HEK293 (cell line): ENCODE measurements at regions not wholly inside any gene's neighbourhood (a gene's known extent, or its start where the extent isn't known, plus 50 kb on each side); places are given as distances from the start of the nearest gene placed in this dataset.

ENCODE experiments used
- CTCF ChIA-PET: fragments of 350-600 bp; formaldehyde crosslinking; extraction: SDS; loops from one replicate; lab custom pipeline; 2021; ENCODE audit warnings: antibody characterized with exemption; lab: Yijun Ruan, JAX
- POLR2A ChIA-PET: fragments of 300-600 bp; formaldehyde crosslinking; extraction: SDS; loops from one replicate; lab custom pipeline; 2020; ENCODE audit warnings: antibody characterized with exemption, inconsistent platforms; lab: Yijun Ruan, JAX
- H3K27ac ChIP-seq: fragments of 200-500 bp; sonication (Bioruptor generic); 2 replicates; pipeline ENCODE4 v1.5.1; 2014; ENCODE audit warnings: low read depth, low read length, control low read depth, inconsistent platforms; ENCODE audit errors: extremely low read depth
- H3K36me3 ChIP-seq, 2 experiments: fragments of 200-500 bp in 1 of 2; sonication (Bioruptor generic) in 1 of 2; 1 replicate in 1 of 2; 2 replicates in 1 of 2; pipeline ENCODE4 v1.5.1; 2014 to 2017; ENCODE audit warnings: inconsistent platforms in 2 of 2, low read length in 2 of 2; ENCODE audit not compliant: control insufficient read depth in 2 of 2, insufficient read depth in 1 of 2
- H3K4me1 ChIP-seq: fragments of 200-500 bp; sonication (Bioruptor generic); 2 replicates; pipeline ENCODE4 v1.5.1; 2014; ENCODE audit warnings: mild to moderate bottlenecking, low read length, inconsistent platforms; ENCODE audit not compliant: control insufficient read depth, insufficient read depth
- H3K4me3 ChIP-seq: 2 replicates; pipeline ENCODE4 v1.5.1; 2011; ENCODE audit warnings: low read depth, mild to moderate bottlenecking, control low read depth, low read length, moderate library complexity
- H3K9me3 ChIP-seq: fragments of 200-500 bp; sonication (Bioruptor generic); 2 replicates; pipeline ENCODE4 v1.5.1; 2014; ENCODE audit warnings: low read depth, low read length, inconsistent platforms; ENCODE audit not compliant: control insufficient read depth, insufficient read depth
- BCL11B ChIP-seq: fragments of 450-650 bp; formaldehyde crosslinking; IDR thresholded peaks from 2 replicates; pipeline ENCODE4 v1.5.1; 2016; ENCODE audit warnings: low read depth, missing biosample characterization, missing genetic modification characterization
- HOXD13 ChIP-seq: sonication (generic); formaldehyde crosslinking; IDR thresholded peaks from 2 replicates; pipeline ENCODE4 v1.8.0; 2022; ENCODE audit warnings: missing genetic modification reagents, borderline replicate concordance
- KLF10 ChIP-seq: fragments of 450-650 bp; IDR thresholded peaks from 2 replicates; pipeline ENCODE4 v1.5.1; 2018; ENCODE audit warnings: missing biosample characterization, mild to moderate bottlenecking, missing genetic modification characterization
- PRDM1 ChIP-seq: fragments of 450-650 bp; formaldehyde crosslinking; IDR thresholded peaks from 2 replicates; pipeline ENCODE4; 2016; ENCODE audit warnings: missing biosample characterization, missing genetic modification characterization
- REPIN1 ChIP-seq: fragments of 450-650 bp; formaldehyde crosslinking; IDR thresholded peaks from 2 replicates; pipeline ENCODE4 v1.5.1; 2017; ENCODE audit warnings: missing biosample characterization, missing genetic modification characterization, low read depth
- SP3 ChIP-seq: fragments of 450-650 bp; formaldehyde crosslinking; IDR thresholded peaks from 2 replicates; pipeline ENCODE4 v1.5.1; 2016; ENCODE audit warnings: missing biosample characterization, missing genetic modification characterization
- ZBTB17 ChIP-seq: fragments of 450-650 bp; formaldehyde crosslinking; IDR thresholded peaks from 2 replicates; pipeline ENCODE4 v1.5.1; 2016; ENCODE audit warnings: missing biosample characterization, missing genetic modification characterization
- ZFHX2 ChIP-seq: fragments of 450-650 bp; formaldehyde crosslinking; conservative IDR thresholded peaks from 2 replicates; pipeline ENCODE4 v1.5.1; 2016; ENCODE audit warnings: missing biosample characterization, missing genetic modification characterization
- ZNF112 ChIP-seq: fragments of 450-650 bp; formaldehyde crosslinking; IDR thresholded peaks from 2 replicates; pipeline ENCODE4 v1.5.0; 2017; ENCODE audit warnings: missing biosample characterization, missing genetic modification characterization
- ZNF174 ChIP-seq: fragments of 450-650 bp; formaldehyde crosslinking; IDR thresholded peaks from 2 replicates; pipeline ENCODE4 v1.5.0; 2017; ENCODE audit warnings: missing biosample characterization, mild to moderate bottlenecking, missing genetic modification characterization
- ZNF19 ChIP-seq: fragments of 450-650 bp; formaldehyde crosslinking; IDR thresholded peaks from 2 replicates; pipeline ENCODE4; 2016; ENCODE audit warnings: missing biosample characterization, missing genetic modification characterization, low read depth
- ZNF221 ChIP-seq: fragments of 450-650 bp; formaldehyde crosslinking; IDR thresholded peaks from 2 replicates; pipeline ENCODE4 v1.5.1; 2017; ENCODE audit warnings: missing biosample characterization, missing genetic modification characterization, borderline replicate concordance
- ZNF24 ChIP-seq: fragments of 450-650 bp; formaldehyde crosslinking; IDR thresholded peaks from 2 replicates; pipeline ENCODE4 v1.5.1; 2016; ENCODE audit warnings: missing biosample characterization, missing genetic modification characterization
- ZNF292 ChIP-seq: fragments of 450-650 bp; formaldehyde crosslinking; IDR thresholded peaks from 2 replicates; pipeline ENCODE4 v1.5.1; 2016; ENCODE audit warnings: low read depth, missing biosample characterization, missing genetic modification characterization, borderline replicate concordance
- ZNF335 ChIP-seq: fragments of 450-650 bp; formaldehyde crosslinking; conservative IDR thresholded peaks from 2 replicates; pipeline ENCODE4 v1.5.1; 2016; ENCODE audit warnings: missing biosample characterization, missing genetic modification characterization
- ZNF350 ChIP-seq: fragments of 450-650 bp; formaldehyde crosslinking; IDR thresholded peaks from 2 replicates; pipeline ENCODE4 v1.5.0; 2017; ENCODE audit warnings: missing biosample characterization, mild to moderate bottlenecking, missing genetic modification characterization
- ZNF354C ChIP-seq: fragments of 450-650 bp; formaldehyde crosslinking; IDR thresholded peaks from 2 replicates; pipeline ENCODE4 v1.5.1; 2016; ENCODE audit warnings: missing biosample characterization, missing genetic modification characterization, low read depth, borderline replicate concordance
- ZNF777 ChIP-seq: fragments of 450-650 bp; formaldehyde crosslinking; IDR thresholded peaks from 2 replicates; pipeline ENCODE4 v1.5.1; 2017; ENCODE audit warnings: missing biosample characterization, missing genetic modification characterization, borderline replicate concordance
- ZSCAN23 ChIP-seq: fragments of 450-650 bp; formaldehyde crosslinking; IDR thresholded peaks from 2 replicates; pipeline ENCODE4 v1.5.1; 2016; ENCODE audit warnings: missing biosample characterization, missing genetic modification characterization
- TF ChIP-seq, protein P1 (sequence below): fragments of 450-650 bp; formaldehyde crosslinking; IDR thresholded peaks from 2 replicates; pipeline ENCODE4 v1.5.1; 2016; ENCODE audit warnings: missing biosample characterization, missing genetic modification characterization
- TF ChIP-seq, protein P2 (sequence below): fragments of 450-650 bp; formaldehyde crosslinking; IDR thresholded peaks from 2 replicates; pipeline ENCODE4 v1.5.1; 2016; ENCODE audit warnings: missing biosample characterization, missing genetic modification characterization

DNA sequence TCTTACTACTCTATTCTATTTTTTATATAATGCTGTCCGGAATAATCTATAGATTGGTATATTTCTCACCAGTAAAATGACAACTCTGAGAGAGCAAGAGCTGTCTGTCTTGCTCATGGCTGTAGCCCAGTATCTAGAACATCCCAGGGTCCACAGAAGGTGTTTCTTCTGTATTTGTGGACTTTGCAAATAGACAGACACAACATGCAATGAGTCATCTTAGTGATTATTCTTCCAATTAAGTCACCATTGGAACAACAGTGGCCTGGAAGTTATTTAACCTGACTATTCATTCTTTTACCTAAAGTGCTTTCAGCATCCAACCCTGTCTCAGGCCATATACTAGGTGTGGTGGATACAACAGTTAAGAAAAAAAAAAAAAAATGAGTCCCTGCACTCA, 179.5 kb downstream of the PPARGC1A start:
- CTCF ChIA-PET, result interaction anchor here (1.9 kb wide), 1 partner anchor 8 kb away, joined by 10 read pairs; no protein-coding TSS in a partner anchor
- H3K9me3 ChIP-seq, result no peaks in the 10 kb centered on the region
- H3K4me3 ChIP-seq, result no peak overlapping the region
- POLR2A ChIA-PET, result no interaction called here
- H3K36me3 ChIP-seq, result no peaks in the 10 kb centered on the region
- no peak overlapping the region for H3K27ac ChIP-seq
- no peaks in the 10 kb centered on the region for H3K4me1 ChIP-seq
- TF ChIP-seq ZNF174 (tag by site-specific recombination) (no peak), REPIN1 (tag by site-specific recombination) (no peak), ZNF354C (tag by site-specific recombination) (no peak), ZSCAN23 (tag by site-specific recombination) (no peak)

DNA sequence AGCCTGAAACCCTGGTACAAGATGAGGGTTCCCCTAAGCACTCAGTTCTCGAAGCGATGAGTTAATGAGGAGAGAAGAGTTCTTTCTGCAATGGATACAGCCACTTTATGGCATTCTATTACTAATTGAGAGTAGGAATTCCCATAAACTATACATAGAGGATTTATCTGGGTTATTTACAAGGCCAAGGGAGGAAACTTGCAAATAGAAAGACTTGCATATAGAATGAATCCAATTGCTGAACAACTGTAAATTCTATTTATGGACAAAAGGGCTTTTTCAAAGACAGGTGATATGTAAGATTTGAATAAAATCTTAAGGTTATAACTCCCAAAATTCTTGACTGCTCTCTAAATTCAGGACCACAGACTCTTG, 182.2 kb downstream of the PPARGC1A start:
- H3K4me1 ChIP-seq, result no peaks in the 10 kb centered on the region
- H3K27ac ChIP-seq, result no peak overlapping the region
- TF ChIP-seq ZNF221 (tag by site-specific recombination) (no peak), ZNF777 (tag by site-specific recombination) (no peak), ZNF354C (tag by site-specific recombination) (no peak), SP3 (tag by site-specific recombination) (no peak), ZNF350 (tag by site-specific recombination) (no peak), ZNF19 (tag by site-specific recombination) (no peak), BCL11B (tag by site-specific recombination) (no peak), ZNF335 (tag by site-specific recombination) (no peak), ZBTB17 (no peak), KLF10 (tag by site-specific recombination) (no peak), ZNF292 (tag by site-specific recombination) (no peak), ZFHX2 (no peak), ZNF24 (tag by site-specific recombination) (no peak), PRDM1 (tag by site-specific recombination) (no peak), ZNF112 (tag by site-specific recombination) (no peak), HOXD13 (CRISPR knock-in tag) (no peak)
- TF ChIP-seq, protein P1, sequence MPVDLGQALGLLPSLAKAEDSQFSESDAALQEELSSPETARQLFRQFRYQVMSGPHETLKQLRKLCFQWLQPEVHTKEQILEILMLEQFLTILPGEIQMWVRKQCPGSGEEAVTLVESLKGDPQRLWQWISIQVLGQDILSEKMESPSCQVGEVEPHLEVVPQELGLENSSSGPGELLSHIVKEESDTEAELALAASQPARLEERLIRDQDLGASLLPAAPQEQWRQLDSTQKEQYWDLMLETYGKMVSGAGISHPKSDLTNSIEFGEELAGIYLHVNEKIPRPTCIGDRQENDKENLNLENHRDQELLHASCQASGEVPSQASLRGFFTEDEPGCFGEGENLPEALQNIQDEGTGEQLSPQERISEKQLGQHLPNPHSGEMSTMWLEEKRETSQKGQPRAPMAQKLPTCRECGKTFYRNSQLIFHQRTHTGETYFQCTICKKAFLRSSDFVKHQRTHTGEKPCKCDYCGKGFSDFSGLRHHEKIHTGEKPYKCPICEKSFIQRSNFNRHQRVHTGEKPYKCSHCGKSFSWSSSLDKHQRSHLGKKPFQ (tag by site-specific recombination), result no peak
- TF ChIP-seq, protein P2, sequence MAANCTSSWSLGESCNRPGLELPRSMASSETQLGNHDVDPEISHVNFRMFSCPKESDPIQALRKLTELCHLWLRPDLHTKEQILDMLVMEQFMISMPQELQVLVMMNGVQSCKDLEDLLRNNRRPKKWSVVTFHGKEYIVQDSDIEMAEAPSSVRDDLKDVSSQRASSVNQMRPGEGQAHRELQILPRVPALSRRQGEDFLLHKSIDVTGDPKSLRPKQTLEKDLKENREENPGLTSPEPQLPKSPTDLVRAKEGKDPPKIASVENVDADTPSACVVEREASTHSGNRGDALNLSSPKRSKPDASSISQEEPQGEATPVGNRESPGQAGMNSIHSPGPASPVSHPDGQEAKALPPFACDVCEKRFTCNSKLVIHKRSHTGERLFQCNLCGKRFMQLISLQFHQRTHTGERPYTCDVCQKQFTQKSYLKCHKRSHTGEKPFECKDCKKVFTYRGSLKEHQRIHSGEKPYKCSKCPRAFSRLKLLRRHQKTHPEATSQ (tag by site-specific recombination), result no peak
- no peak overlapping the region for H3K4me3 ChIP-seq
- no peaks in the 10 kb centered on the region for H3K36me3 ChIP-seq
- CTCF ChIA-PET, result no interaction called here
- H3K9me3 ChIP-seq, result no peaks in the 10 kb centered on the region
- POLR2A ChIA-PET, result no interaction called here
